ENCODE measurements at regions not wholly inside any gene's neighbourhood (a gene's known extent, or its start where the extent isn't known, plus 50 kb on each side); places are given as distances from the start of the nearest gene placed in this dataset.
"Not testable (repeated sequence)": the region's sequence is repeated elsewhere in the genome, so short reads cannot be mapped to it uniquely, and the experiment has no call there.

GRCh38 chr5:90093751-90094485 is 315.6 kb downstream of the CETN3 start:
- intact Hi-C loops (cut with micrococcal nuclease), result no loop called here
- Mint-ChIP-seq H3K27ac (no peak overlapping the region), H3K4me3 (no peak overlapping the region), H3K27me3 (no peaks in the 10 kb centered on the region), H3K4me1 (no peaks in the 10 kb centered on the region), H3K9me3 (peaks cover 0 to 6% (median 1%) of the 10 kb centered on the region in 8 donors), H3K36me3 (no peaks in the 10 kb centered on the region)
- Histone ChIP-seq H3K27me3 (ENCODE audit: insufficient read depth, low read length) (no peaks in the 10 kb centered on the region), H3K9me3 (ENCODE audit: control insufficient read depth in 1 of 2, low read length in 2 of 2) (no peaks in the 10 kb centered on the region), H3K4me1 (ENCODE audit: insufficient read depth, low read length) (no peaks in the 10 kb centered on the region), H3K4me3 (ENCODE audit: low read length in 2 of 2) (no peak overlapping the region), H3K36me3 (ENCODE audit: insufficient read depth, low read length) (no peaks in the 10 kb centered on the region), H3K27ac (ENCODE audit: low read depth, low read length) (no peak overlapping the region)
- POLR2A ChIA-PET (ENCODE audit: partially characterized antibody), result no interaction called here
- DNase-seq, result no peak
- CTCF ChIA-PET (ENCODE audit: partially characterized antibody), result no interaction called here

DNA sequence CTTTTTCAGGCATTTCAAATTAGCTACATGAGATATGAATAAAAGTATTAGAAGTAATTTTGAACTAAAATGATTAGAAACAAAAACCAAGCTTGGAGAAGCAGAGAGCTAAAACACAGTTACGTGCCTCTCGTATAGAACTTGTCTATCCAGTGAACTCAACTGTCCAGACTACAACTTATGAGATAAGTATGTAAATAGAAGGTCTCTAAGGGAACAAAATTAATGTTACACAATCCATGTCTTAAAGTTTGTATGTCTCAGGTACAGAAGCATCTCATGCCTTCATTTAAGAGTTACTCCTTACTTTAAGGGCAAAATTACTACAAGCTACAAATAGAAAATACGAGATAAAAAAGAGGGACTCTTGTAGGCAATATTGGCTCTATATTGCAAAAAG is 316.8 kb downstream of the CETN3 start:
- no peak overlapping the region for H3K27ac ChIP-seq (ENCODE audit: low read depth, low read length)
- Mint-ChIP-seq H3K9me3 (peaks cover 0 to 7% (median 4%) of the 10 kb centered on the region in 8 donors), H3K4me3 (no peak overlapping the region), H3K27ac (no peak overlapping the region), H3K36me3 (no peaks in the 10 kb centered on the region), H3K4me1 (no peaks in the 10 kb centered on the region), H3K27me3 (no peaks in the 10 kb centered on the region)
- H3K27me3 ChIP-seq (ENCODE audit: insufficient read depth, low read length), result no peaks in the 10 kb centered on the region
- no peak for DNase-seq
- ChIA-PET CTCF (ENCODE audit: partially characterized antibody) (no interaction called here), POLR2A (ENCODE audit: partially characterized antibody) (no interaction called here)
- intact Hi-C loops (cut with micrococcal nuclease), result no loop called here
- H3K4me3 ChIP-seq (ENCODE audit: low read length in 2 of 2), result no peak overlapping the region
- H3K4me1 ChIP-seq (ENCODE audit: insufficient read depth, low read length), result no peaks in the 10 kb centered on the region
- no peaks in the 10 kb centered on the region for H3K9me3 ChIP-seq (ENCODE audit: control insufficient read depth in 1 of 2, low read length in 2 of 2)
- no peaks in the 10 kb centered on the region for H3K36me3 ChIP-seq (ENCODE audit: insufficient read depth, low read length)

GRCh38 chr5:90084342-90084741 is 325.2 kb downstream of the CETN3 start:
- no peaks in the 10 kb centered on the region for H3K27me3 ChIP-seq (ENCODE audit: insufficient read depth, low read length)
- ChIA-PET POLR2A (ENCODE audit: partially characterized antibody) (no interaction called here), CTCF (ENCODE audit: partially characterized antibody) (no interaction called here)
- Mint-ChIP-seq H3K27me3 (no peaks in the 10 kb centered on the region), H3K4me3 (no peak overlapping the region), H3K27ac (no peak overlapping the region), H3K4me1 (no peaks in the 10 kb centered on the region), H3K36me3 (no peaks in the 10 kb centered on the region), H3K9me3 (peaks cover 0 to 25% (median 10%) of the 10 kb centered on the region in 8 donors)
- H3K4me1 ChIP-seq (ENCODE audit: insufficient read depth, low read length), result no peaks in the 10 kb centered on the region
- intact Hi-C loops (cut with micrococcal nuclease), result no loop called here
- H3K27ac ChIP-seq (ENCODE audit: low read depth, low read length), result no peak overlapping the region
- H3K4me3 ChIP-seq (ENCODE audit: low read length in 2 of 2), result no peak overlapping the region
- H3K36me3 ChIP-seq (ENCODE audit: insufficient read depth, low read length), result no peaks in the 10 kb centered on the region
- H3K9me3 ChIP-seq (ENCODE audit: control insufficient read depth in 1 of 2, low read length in 2 of 2), result no peaks in the 10 kb centered on the region
- no peak for DNase-seq

DNA sequence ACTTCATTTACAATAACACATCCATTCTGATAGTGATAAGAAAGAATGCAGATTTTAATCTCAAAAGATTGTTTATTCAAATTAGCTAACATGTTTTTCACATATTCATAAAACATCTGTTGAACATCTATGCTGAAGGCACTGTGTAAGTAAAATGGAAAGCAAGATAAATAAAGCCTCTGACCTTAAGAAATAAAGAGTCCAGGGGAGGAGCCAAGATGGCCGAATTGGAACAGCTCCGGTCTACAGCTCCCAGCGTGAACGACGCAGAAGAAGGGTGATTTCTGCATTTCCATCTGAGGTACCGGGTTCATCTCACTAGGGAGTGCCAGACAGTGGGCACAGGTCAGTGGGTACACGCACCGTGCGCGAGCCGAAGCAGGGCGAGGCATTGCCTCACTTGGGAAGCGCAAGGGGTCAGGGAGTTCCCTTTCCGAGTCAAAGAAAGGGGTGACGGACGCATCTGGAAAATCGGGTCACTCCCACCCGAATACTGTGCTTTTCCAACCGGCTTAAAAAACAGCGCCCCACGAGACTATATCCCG is 336.5 kb downstream of the CETN3 start:
- H3K9me3 Mint-ChIP-seq, result peaks cover 0 to 11% (median 3%) of the 10 kb centered on the region in 8 donors
- H3K27me3 ChIP-seq (ENCODE audit: insufficient read depth, low read length); intact Hi-C loops (cut with micrococcal nuclease); H3K27me3 Mint-ChIP-seq; POLR2A ChIA-PET (ENCODE audit: partially characterized antibody); CTCF ChIA-PET (ENCODE audit: partially characterized antibody); DNase-seq; H3K4me3 ChIP-seq (ENCODE audit: low read length in 2 of 2); H3K4me1 Mint-ChIP-seq; H3K36me3 ChIP-seq (ENCODE audit: insufficient read depth, low read length); H3K27ac Mint-ChIP-seq; H3K27ac ChIP-seq (ENCODE audit: low read depth, low read length); H3K9me3 ChIP-seq (ENCODE audit: control insufficient read depth in 1 of 2, low read length in 2 of 2); H3K4me1 ChIP-seq (ENCODE audit: insufficient read depth, low read length); H3K4me3 Mint-ChIP-seq; H3K36me3 Mint-ChIP-seq: not testable (repeated sequence)

GRCh38 chr5:90071656-90072055 is 337.9 kb downstream of the CETN3 start:
- H3K4me3 Mint-ChIP-seq, result no peak overlapping the region
- no peaks in the 10 kb centered on the region for H3K4me1 Mint-ChIP-seq
- Histone ChIP-seq H3K4me1 (ENCODE audit: insufficient read depth, low read length) (no peaks in the 10 kb centered on the region), H3K27me3 (ENCODE audit: insufficient read depth, low read length) (no peaks in the 10 kb centered on the region), H3K27ac (ENCODE audit: low read depth, low read length) (no peak overlapping the region), H3K36me3 (ENCODE audit: insufficient read depth, low read length) (no peaks in the 10 kb centered on the region), H3K4me3 (ENCODE audit: low read length in 2 of 2) (no peak overlapping the region), H3K9me3 (ENCODE audit: control insufficient read depth in 1 of 2, low read length in 2 of 2) (no peaks in the 10 kb centered on the region)
- CTCF ChIA-PET (ENCODE audit: partially characterized antibody), result no interaction called here
- H3K27me3 Mint-ChIP-seq, result no peaks in the 10 kb centered on the region
- DNase-seq, result no peak
- no peak overlapping the region for H3K27ac Mint-ChIP-seq
- POLR2A ChIA-PET (ENCODE audit: partially characterized antibody), result no interaction called here
- intact Hi-C loops (cut with micrococcal nuclease), result no loop called here
- H3K9me3 Mint-ChIP-seq, result peaks cover 0 to 11% (median 3%) of the 10 kb centered on the region in 8 donors
- H3K36me3 Mint-ChIP-seq, result no peaks in the 10 kb centered on the region

GRCh38 chr5:90071066-90071465 is 338.5 kb downstream of the CETN3 start:
- CTCF ChIA-PET (ENCODE audit: partially characterized antibody), result no interaction called here
- H3K36me3 Mint-ChIP-seq, result no peaks in the 10 kb centered on the region

GRCh38 chr5:90066920-90067319 is 342.6 kb downstream of the CETN3 start:
- no peak for DNase-seq
- no peaks in the 10 kb centered on the region for H3K9me3 ChIP-seq (ENCODE audit: control insufficient read depth in 1 of 2, low read length in 2 of 2)
- no peak overlapping the region for H3K27ac ChIP-seq (ENCODE audit: low read depth, low read length)
- no peaks in the 10 kb centered on the region for H3K4me1 ChIP-seq (ENCODE audit: insufficient read depth, low read length)
- ChIA-PET CTCF (ENCODE audit: partially characterized antibody) (no interaction called here), POLR2A (ENCODE audit: partially characterized antibody) (no interaction called here)
- intact Hi-C loops (cut with micrococcal nuclease), result no loop called here
- H3K4me3 Mint-ChIP-seq, result no peak overlapping the region
- H3K4me3 ChIP-seq (ENCODE audit: low read length in 2 of 2), result no peak overlapping the region
- H3K36me3 ChIP-seq (ENCODE audit: insufficient read depth, low read length), result no peaks in the 10 kb centered on the region
- no peaks in the 10 kb centered on the region for H3K36me3 Mint-ChIP-seq
- no peaks in the 10 kb centered on the region for H3K4me1 Mint-ChIP-seq
- H3K9me3 Mint-ChIP-seq, result peaks cover 0 to 15% (median 0%) of the 10 kb centered on the region in 8 donors
- no peaks in the 10 kb centered on the region for H3K27me3 Mint-ChIP-seq
- no peak overlapping the region for H3K27ac Mint-ChIP-seq
- H3K27me3 ChIP-seq (ENCODE audit: insufficient read depth, low read length), result no peaks in the 10 kb centered on the region

More at GRCh38 chr5:90071066-90071465, 338.5 kb downstream of the CETN3 start:
- Histone ChIP-seq H3K36me3 (ENCODE audit: insufficient read depth, low read length) (no peaks in the 10 kb centered on the region), H3K9me3 (ENCODE audit: control insufficient read depth in 1 of 2, low read length in 2 of 2) (no peaks in the 10 kb centered on the region), H3K4me3 (ENCODE audit: low read length in 2 of 2) (no peak overlapping the region), H3K27ac (ENCODE audit: low read depth, low read length) (no peak overlapping the region), H3K27me3 (ENCODE audit: insufficient read depth, low read length) (no peaks in the 10 kb centered on the region), H3K4me1 (ENCODE audit: insufficient read depth, low read length) (no peaks in the 10 kb centered on the region)
- Mint-ChIP-seq H3K9me3 (peaks cover 0 to 14% (median 3%) of the 10 kb centered on the region in 8 donors), H3K4me3 (no peak overlapping the region), H3K4me1 (no peaks in the 10 kb centered on the region), H3K27ac (no peak overlapping the region), H3K27me3 (no peaks in the 10 kb centered on the region)
- intact Hi-C loops (cut with micrococcal nuclease), result no loop called here
- DNase-seq, result no peak
- POLR2A ChIA-PET (ENCODE audit: partially characterized antibody), result no interaction called here
